ENCODE measurements at regions not wholly inside any gene's neighbourhood (a gene's known extent, or its start where the extent isn't known, plus 50 kb on each side); places are given as distances from the start of the nearest gene placed in this dataset.

DNA sequence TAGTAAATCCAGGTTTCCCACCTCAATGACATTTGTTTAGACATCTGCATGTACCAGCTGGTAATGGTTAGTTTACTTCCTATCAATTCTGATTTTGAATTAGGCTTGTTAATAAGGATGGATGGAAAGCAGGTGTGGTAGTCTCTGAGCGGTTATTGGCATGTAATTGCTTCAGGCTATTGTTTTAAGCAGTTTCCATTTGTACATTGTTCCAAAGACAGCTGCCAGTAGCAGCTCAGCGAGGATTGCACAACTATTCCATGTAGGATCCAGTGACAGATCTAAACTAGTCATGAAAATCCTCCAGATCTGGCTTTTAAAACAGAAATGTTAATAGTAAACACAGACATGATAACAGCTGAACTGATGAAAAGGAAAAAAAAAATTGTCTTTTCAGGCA, 436.0 kb upstream of the ADARB2 start:
- no peak for DNase-seq (ENCODE audit: low read depth)

DNA sequence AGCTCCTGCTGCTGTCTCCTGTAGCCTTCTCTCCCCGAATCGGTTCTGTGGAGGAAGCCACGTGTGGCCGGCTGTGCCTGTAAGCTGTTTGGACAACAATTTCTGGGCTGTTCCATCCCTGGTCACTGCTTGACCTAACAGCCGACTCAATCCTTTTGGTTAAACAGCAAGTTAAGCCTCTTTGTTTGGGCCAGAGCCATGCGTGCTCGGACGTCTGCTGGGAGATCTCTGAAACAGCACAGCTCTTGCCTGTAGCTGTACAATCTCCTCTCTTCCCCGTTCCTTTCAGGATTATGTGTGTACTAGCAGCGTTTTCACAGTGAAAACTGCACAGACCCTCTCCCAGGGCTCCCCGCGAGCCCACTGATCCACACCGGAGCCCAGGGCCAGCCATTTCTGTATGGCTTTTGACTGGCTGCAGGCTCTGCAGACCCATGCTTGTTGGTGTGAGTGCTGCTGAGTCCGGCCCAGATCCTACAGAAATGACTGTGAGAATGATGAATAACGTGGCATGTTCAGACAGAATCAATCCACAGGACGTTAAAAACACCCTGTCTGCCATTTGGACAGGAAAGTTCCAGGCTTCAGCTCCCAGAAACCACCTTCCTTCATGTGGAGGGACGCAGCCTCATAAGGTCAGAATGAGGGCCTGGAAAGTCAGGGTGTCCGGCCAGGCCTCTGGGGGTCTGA, 428.6 kb upstream of the ADARB2 start:
- no peak for DNase-seq (ENCODE audit: low read depth)

DNA sequence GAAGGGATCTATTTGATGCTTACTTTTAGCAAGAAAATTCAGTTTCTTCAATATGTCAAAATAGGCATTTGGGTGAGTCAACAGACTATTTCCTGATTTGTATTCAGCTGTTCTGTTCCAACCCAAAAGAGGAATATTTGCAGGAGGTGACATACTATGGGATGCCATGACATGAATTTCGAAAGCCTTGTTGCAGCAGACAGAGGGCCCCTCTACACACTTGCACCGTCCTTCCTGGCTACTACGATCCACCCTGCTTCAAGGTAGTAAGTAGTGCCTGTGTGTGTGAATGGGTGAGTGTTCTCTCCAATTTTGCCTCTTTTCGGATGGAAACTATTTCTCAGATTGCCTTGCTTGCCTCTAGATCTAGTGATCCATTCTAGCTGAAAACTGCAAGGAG, 413.0 kb upstream of the ADARB2 start:
- DNase-seq (ENCODE audit: low read depth), result no peak

DNA sequence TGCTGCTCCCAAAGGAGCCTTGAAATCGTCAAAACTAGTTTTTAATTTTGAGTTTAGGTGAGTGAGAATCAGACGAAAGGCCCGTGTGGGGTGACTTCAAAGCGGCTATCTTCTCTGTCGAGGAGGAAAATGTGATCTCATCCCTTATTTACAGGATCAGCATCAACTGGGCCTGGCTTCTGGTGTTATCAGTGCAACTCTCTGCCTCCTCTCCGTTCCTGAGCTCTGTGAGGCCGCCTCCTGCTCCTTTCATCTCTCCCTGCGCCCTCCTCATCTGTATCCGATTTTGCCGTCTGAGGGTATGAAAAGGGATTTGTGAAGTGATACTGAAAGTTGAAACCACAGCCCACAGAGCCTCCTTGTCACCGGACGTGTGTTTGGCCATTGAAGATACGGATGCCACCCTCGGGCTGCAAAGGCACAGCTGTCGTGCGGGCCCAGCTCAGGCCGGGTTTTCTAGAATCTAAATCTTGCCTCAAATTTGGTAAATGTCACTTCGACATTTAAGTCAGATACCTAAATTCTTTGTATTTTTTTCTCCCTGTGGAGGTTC, 408.7 kb upstream of the ADARB2 start:
- no peak for DNase-seq (ENCODE audit: low read depth)

DNA sequence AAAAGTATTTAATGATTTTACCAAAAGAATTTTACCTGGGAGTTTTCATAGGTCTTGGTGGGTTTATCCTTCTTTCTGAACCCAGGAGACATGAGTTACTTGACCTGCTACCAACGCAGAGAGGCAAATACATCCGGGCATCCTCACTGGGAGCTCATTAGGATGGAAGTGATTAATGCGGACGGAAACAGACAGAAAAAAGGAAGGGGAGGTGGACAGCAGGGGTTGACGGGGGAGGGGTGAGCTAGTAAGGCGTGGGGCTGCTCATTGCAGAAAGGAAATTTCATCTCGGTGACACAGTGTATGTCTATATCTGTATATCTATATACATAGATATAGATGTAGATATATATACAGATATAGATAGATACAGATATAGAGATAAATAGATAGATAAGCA, 408.2 kb upstream of the ADARB2 start:
- no peak for DNase-seq (ENCODE audit: low read depth)

DNA sequence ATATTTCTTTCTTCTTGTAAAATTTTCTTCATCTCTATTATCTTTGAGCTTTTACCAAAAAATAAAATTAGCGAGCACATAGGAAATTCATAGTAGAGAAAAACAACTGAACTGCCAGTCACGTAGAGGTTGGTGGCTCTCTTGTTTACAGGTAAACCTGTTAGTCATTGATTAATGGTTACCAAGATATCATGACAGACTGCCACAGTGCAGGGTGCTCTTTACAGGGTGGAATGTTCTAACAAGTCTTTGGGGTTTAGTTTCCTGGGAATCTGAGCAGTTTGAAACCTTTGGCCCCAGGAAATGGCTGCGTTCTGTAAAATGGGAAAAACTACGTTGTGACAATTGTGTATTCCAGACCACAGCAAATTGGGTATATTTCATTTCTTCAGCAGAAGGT, 407.3 kb upstream of the ADARB2 start:
- no peak for DNase-seq (ENCODE audit: low read depth)

DNA sequence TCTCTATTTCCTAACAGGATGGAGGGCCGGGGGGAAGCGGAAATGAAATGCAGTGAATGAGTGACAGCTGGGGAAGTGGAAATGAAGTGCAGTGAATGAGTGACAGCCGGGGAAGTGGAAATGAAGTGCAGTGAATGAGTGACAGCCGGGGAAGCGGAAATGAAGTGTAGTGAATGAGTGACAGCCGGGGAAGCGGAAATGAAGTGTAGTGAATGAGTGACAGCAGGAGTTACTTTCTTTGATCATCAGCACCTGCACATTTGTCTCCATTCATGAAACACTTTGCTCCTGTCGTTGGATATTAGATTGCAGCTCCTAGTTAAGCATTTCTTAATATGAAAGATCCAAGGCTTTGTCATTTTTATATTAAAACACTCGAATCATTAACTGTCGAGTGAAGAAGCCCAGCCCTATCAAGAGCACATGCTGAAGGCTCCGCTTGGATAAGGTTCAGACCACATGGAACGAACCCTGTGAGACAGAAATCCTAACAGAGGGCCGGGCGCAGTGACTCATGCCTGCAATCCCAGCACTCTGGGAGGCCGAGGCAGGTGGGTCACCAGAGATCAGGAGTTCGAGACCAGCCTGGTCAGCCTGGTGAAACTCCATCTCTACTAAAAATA, 406.0 kb upstream of the ADARB2 start:
- DNase-seq (ENCODE audit: low read depth), result no peak

DNA sequence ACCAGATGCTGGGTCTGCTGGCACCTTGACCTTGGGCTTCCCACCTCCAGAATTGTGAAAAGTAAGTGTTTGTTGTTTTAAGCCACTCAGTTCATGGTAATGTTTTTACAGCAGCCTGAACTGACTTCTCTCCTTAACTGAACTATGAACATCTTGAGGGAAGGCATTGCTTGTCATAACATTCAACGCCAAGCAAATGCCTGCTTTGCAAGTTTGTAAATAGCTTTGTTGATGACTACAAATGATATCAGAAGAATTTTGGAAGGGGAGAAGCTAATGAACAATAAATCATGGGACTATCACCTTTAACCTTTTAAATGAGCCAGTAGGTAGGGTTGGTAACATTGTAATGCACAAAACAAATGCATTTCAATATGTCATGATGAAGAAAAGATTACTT, 402.4 kb upstream of the ADARB2 start:
- no peak for DNase-seq (ENCODE audit: low read depth)

DNA sequence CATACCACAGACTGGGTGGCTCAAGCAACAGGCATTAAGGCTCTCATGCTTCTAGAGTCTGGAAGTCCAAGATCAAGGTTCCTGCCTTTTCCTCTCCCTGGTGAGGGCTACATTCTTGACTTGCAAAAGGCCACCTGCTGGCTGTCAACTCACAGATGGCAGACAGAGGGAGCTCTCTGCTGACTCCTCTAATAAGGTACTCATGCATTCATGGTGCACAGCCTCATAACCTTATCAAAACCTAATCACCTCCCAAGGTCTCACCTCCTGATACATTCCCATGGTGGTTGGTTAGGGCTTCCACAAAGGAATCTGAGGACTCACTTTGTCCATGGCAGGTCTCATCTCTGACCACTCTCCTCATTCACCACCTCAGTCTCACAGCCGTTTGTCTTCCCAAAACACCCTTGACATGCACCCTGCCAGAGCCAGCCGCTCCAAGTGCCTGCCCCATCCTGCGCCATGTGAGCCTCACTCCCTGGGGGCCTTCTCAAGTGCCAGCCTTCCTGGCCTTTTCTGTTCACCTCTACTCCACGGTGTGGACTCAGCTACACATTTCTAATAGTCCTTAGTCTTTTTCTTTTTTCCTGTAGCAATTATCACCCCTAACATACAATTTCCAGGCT, 400.3 kb upstream of the ADARB2 start:
- DNase-seq (ENCODE audit: low read depth), result no peak

DNA sequence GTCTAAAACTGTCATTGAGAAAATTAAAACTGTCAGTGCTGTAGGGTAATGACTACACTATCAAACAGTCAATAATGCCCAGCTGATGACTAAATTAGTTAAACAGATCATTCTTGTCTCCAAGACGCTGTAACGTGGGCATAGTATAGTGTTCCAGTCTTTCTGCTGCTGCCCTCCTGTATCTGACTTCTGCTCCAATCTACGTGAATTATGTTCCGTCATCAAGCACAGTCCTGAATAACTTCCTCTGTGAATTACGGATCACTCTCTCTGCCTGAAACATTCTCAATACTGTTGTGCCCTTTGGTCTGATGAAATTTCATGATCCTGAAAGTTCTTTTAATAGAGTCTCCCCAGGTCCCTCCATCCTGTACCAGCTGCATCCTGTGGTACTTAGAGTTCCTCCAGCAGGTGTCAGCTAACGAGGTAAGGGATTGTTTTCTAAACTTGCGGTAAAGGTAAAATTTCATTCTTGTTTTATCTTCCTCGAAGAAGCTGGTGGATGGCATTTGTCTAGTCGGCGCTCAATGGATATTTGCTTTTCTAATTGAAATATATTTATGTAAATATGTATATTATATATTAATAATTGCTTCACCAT, 393.5 kb upstream of the ADARB2 start:
- DNase-seq (ENCODE audit: low read depth), result no peak

DNA sequence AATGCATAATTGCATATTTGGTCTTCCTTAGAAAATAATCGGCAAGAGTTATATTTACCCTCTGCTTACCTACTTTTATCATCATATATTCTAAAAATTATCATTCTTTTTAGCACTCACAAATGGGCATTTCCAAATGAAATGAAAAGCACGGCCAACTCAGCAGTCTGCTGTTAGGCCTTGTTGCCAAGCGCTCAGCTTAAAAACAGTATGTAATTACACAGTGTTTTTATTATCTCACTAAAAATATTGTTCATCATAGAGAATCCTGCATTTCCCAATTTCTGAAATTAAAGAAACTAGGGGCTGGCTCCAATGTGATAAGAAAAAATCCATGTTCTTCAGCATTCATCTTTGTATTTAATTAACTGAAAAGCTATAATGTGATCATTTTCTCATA, 391.7 kb upstream of the ADARB2 start:
- no peak for DNase-seq (ENCODE audit: low read depth)

DNA sequence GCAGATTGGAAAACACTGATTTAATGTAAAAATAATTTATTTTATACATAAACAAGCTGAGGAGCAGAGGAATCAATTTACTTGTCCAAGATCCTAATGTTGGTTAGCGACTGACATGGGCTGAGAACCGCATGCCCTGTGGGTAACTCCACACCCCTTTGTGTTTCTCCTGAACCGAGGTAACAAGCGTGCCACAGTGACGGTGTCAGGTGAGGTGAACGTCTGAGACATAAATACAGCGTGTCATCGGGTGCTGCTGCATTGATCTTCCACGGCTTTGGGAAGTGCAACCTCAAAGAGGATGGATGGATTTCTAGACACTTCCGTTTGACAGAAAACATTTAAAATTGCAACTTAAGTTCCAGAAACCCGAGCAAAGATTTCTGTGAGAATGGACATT, 386.8 kb upstream of the ADARB2 start:
- DNase-seq (ENCODE audit: low read depth), result no peak

DNA sequence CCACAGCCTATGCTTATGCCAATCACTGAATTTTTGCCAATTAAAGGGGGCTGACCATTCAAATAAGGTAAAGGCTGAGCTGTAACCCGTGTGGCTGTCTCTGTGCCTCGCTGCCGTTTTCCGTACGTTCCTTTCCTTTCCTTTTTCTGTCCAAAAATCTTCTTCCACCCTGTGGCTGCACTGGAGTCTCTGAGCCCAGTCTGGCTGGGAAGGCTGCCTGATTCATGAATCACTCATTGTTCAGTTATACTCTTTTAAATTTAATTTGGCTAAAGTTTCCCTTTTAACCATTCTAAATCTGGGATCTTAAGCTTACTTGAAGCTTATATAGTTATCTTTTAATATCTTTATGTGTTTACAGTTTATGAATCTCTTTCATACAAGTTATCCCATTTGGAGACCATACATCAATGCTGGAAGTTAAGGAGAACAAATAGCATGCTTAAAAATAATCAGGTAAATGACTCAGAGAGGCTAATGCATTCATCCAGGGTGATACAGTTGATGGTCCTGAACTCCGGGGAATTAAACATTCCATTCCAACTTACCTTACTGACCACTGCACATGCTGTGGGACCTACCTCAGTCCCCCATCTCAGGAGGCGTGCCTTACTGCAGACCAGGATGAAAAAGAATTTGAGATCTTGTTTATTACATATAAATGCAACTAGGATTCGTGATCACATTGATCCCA, 385.3 kb upstream of the ADARB2 start:
- DNase-seq (ENCODE audit: low read depth), result no peak

DNA sequence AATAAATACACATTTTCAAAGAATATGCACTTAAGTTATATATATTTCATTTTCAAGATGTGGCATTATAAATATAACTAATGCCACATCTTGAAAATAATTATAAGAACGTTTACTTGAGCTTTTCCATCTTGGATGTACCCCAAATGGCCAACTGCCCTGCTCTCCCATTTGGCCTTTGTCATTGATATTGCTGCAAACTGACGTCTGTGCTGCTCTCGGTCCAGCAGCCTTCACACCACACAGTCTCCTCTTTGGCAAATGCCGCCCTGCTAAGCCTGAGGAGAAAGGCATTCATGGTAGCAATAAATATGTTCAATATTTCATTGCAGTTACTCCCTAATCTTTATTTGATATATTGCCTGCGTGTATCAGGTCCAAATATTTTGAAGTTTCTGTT, 384.6 kb upstream of the ADARB2 start:
- DNase-seq (ENCODE audit: low read depth), result no peak

DNA sequence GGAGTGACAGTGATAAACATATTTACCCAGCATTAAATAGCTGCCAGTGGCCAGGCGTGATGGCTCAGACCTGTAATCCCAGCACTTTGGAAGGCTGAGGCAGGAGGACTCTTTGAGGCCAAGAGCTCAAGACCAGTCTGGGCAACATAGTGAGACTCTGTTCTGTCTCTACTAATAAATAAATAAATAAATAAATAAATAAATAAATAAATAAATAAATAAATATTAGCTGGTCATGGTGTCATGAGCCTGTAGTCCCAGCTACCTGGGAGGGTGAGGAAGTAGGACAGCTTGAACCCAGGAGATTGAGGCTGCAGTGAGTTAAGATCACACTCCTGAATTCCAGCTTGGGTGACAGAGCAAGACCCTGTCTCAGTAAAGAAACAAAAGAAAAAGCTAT, 384.0 kb upstream of the ADARB2 start:
- DNase-seq (ENCODE audit: low read depth), result no peak

DNA sequence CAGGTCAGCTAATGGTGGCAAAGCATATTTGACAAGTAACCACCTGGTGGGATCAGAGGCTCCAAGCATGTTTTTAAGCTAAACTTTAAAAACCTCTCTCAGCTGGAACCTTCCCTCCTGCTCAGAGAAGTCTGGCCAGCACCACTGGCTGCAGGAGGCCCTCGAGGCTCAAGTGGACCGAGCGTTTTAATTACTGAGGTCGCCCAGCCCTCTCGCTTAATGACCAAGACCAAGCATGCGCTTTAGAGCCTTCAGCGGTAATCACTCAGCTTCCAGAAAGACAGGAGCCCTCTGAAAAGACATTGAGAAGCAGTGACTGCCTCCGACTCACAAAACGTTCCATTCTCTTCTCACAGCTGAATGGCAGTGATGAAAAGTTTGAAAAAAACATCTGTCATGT, 383.4 kb upstream of the ADARB2 start:
- no peak for DNase-seq (ENCODE audit: low read depth)

DNA sequence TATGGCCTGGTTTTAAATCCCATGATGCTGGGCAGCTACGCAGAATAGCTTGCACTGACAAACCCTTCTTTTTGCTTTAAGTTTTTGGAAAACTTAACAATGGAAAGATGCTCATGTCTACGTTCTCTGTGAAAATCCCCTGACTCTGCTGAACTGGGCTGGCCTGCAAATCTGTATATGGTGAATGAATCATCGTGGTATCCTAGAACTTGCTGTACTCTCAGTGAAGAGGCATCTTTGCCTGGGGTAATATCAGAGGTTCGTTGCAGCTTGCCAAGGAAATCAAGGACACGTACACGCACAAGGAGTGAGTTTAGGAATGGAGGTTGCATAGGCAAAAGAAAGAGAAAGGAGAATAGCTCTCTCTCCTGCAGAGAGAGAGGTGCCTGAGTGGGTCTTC, 382.0 kb upstream of the ADARB2 start:
- DNase-seq (ENCODE audit: low read depth), result no peak

DNA sequence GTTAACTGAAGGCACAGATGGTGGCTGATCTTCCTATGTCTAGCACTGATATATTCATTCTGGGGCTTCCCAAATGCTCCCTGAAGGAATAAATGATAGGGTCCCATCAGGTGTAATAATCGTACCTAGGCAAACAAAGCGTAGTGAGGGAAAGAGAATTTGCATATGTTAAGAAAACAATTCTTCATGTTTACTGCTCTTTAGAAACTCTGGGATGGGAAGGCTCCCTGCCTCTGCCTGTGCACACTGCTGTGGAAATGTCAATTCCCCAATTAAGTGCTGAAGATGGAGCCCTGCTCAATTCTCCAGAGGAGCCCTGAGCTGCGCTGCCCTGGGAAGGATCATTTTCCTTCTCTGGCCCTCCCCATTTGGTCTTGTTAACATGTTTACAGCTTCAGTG, 380.9 kb upstream of the ADARB2 start:
- no peak for DNase-seq (ENCODE audit: low read depth)

DNA sequence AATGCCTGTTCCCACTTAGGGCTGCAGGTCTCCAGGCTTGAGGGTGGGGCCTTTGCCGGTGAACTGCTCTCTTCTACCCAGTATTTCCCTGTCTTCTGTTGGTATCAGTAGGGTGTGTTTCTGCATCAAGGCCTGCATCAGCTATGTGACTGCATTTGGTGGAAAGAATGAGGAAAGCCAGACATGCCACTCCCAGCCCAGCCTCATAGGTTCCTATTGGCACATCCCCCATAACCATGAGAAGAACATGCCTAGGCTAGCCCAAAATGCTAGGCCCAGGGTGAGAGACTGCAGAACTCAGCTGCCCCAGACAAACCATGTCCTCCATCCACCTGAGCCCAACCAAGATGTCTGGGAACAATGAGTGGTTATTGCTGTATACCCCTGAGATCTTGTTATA, 380.3 kb upstream of the ADARB2 start:
- DNase-seq (ENCODE audit: low read depth), result no peak

DNA sequence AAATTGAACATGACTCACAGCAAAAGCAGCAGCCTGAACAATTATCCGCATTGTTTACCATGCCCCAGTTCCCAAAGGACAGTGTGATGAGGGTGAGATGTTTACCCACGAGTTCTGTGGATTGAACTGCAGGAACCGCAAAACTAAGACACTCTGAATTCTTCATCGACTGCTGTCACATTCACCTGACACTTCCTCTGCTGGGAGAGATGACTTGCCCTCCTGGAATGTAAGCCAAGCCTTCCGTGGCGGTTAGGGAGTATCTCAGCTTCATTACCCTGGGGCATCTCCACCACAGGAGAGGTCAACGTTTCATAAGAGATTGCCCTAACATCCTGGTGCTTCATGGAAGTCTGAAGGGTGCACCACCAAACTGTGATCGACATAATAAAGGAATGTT, 374.6 kb upstream of the ADARB2 start:
- DNase-seq (ENCODE audit: low read depth), result no peak

DNA sequence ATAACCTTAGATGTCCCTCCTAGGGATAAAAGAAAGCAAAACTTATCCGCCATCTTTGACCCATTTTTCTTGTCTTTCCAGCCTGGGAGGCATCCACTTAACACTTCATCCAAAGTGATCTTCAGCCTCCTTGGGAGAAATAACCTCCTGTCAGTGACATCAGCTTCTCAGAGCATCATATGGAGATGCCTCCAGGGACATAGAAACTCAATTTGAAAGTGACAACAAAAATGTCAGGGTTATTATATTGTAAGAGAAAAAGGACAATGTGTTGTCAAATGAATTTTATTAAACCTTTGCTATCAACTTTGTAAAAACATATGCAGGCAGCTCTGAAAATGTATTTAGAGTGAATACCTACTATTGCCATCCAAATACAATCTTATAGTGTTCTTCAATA, 371.2 kb upstream of the ADARB2 start:
- DNase-seq (ENCODE audit: low read depth), result no peak

DNA sequence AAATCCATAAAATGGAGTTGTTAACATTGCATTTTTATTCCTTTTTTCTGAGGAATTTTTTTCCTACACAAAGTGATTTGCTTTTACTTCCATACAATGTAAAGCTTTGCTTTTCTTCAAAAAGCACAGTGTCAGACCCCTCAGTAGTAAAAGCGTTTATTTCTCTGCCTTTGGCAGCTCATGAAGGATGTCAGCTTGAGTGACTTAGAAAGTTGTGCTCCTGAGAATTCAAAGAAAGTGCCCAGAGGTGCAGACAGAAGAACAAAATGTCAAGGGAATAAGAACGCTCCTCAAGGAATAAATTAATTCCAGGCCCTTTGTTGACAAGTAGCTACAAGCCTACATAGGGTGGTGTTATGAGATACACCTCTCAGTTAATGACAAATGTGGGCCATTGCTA, 369.3 kb upstream of the ADARB2 start:
- DNase-seq (ENCODE audit: low read depth), result no peak

DNA sequence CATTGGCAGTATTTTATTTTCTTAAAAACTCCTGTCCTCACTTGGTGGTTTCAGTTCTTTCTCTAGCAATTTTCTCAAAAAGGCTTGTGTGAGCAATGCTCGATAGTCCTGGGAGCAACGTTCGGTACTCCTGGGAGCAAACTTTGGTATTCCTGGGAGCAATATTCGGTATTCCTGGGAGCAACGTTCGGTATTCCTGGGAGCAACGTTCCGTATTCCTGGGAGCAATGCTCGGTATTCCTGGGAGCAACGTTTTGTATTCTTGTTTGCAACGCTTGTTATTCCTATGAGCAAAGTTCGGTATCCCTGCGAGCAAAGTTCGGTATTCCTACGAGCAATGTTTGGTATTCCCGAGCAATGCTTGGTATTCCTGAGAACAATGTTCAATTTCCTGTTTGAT, 362.0 kb upstream of the ADARB2 start:
- no peak for DNase-seq (ENCODE audit: low read depth)

All from stimulated activated CD8-positive, alpha-beta memory T cell treated with anti-CD3 and anti-CD28 coated beads, Interleukin-15, amount 100 ng/mL, for 24 hours (primary cell).